Breast epithelium (tissue), 3 donors: ENCODE measurements at regions not wholly inside any gene's neighbourhood (a gene's known extent, or its start where the extent isn't known, plus 50 kb on each side); places are given as distances from the start of the nearest gene placed in this dataset.

Experiments
- POLR2A ChIP-seq: fragments of 450-650 bp; IDR thresholded peaks from one replicate; pipeline ENCODE4 v1.6.1; 2016; ENCODE audit warnings: antibody characterized with exemption, mild to moderate bottlenecking, moderate library complexity
- POLR2AphosphoS5 ChIP-seq, 3 donors: sonication (generic); formaldehyde crosslinking; IDR thresholded peaks; one replicate each; pipeline ENCODE4 v1.6.1; 2017; ENCODE audit warnings: antibody characterized with exemption in 3 of 3
- TF ChIP-seq, protein P1 (sequence below), 3 donors: fragments of 450-650 bp; IDR thresholded peaks; one replicate each; pipeline ENCODE4 v1.5.1; 2016 to 2017; ENCODE audit warnings: antibody characterized with exemption in 3 of 3, mild to moderate bottlenecking in 3 of 3, moderate library complexity in 3 of 3

DNA sequence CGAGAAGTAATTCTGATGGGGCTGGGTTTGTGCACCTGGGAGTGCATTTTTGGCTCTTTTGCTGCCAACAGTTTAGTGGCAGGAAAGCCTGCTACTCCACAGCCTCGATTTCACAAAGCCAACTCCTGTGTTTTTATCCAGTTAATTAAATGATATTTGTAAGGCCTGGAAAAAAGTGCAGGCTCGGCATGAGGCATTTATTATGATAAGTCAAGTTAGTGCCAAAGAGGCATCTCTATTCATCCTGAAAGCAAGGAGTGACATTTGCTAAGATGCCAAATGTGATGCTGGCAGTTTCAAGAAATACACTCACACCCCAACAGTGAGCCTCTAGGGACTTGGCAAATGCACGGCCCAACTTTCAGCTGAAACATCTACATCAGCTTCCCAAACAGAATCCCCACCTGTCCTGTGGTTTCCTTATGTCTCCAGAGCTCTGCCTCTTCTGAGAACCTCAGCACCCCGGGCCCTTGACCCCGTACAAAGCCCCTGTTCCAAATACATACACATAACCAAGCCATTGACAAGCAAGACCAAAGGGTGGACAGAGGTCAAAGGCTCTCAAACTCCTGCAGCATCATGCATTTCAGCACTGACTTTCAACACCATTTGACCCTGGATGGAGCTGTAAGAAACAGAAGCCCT, 955.1 kb upstream of the TMEM132C start:
- TF ChIP-seq, protein P1, sequence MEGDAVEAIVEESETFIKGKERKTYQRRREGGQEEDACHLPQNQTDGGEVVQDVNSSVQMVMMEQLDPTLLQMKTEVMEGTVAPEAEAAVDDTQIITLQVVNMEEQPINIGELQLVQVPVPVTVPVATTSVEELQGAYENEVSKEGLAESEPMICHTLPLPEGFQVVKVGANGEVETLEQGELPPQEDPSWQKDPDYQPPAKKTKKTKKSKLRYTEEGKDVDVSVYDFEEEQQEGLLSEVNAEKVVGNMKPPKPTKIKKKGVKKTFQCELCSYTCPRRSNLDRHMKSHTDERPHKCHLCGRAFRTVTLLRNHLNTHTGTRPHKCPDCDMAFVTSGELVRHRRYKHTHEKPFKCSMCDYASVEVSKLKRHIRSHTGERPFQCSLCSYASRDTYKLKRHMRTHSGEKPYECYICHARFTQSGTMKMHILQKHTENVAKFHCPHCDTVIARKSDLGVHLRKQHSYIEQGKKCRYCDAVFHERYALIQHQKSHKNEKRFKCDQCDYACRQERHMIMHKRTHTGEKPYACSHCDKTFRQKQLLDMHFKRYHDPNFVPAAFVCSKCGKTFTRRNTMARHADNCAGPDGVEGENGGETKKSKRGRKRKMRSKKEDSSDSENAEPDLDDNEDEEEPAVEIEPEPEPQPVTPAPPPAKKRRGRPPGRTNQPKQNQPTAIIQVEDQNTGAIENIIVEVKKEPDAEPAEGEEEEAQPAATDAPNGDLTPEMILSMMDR (IDR thresholded peaks at IDR 0.05), result no peak
- no peak for TF ChIP-seq POLR2AphosphoS5 (IDR thresholded peaks at IDR 0.05)
- no peak for TF ChIP-seq POLR2A
